ENCODE measurements at regions not wholly inside any gene's neighbourhood (a gene's known extent, or its start where the extent isn't known, plus 50 kb on each side); places are given as distances from the start of the nearest gene placed in this dataset.
A peak's percentile ranks its signal among the peaks of the same experiment; 100 is the strongest.

GRCh38 chr4:123343400-123344041 is 53.1 kb upstream of the SPRY1 start:
- DNase-seq (ENCODE audit: low read depth): peak; percentile 77

DNA sequence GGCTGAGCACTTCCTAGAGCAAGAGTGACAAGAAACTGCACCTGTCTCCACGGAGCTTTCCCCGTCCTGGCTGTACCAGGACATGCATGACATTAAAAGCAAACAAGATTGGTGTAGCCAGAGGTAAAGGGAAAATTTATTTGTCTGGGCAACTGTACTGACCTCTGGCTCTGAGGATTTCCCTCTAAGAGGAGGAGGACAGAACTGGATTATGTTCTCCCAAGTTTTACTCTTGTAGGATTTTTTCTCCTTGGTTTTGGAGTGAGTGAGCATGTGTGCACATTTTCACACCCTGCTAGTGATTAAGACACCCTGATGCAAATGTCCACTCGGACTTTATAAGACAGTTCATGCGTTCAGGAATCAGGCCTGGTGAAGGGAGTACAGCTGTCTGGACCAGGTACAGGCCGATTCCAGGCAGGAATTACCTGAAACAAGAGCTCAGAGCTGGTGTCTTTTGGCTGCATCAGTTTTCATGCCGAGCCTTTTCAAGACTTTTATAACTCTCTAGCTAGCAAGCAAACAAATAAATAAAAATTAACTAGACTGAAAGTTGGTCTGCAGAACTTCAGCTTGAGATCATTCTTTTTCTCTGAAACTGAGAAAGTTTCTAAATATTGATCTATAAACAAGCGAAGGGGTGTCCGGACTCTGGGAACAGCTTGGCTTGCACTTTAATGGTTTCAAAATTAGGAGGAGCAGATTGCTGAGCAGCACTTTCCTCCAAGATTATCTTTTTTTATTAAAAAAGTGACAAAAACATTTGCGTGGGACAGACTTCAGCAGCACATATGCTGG is 51.3 kb upstream of the SPRY1 start:
- H3K4me3 ChIP-seq (replicated peaks; ENCODE audit: low read depth, low read length): no peak overlapping the region
- DNase-seq (ENCODE audit: low read depth): no peak
- TF ChIP-seq, protein P1, sequence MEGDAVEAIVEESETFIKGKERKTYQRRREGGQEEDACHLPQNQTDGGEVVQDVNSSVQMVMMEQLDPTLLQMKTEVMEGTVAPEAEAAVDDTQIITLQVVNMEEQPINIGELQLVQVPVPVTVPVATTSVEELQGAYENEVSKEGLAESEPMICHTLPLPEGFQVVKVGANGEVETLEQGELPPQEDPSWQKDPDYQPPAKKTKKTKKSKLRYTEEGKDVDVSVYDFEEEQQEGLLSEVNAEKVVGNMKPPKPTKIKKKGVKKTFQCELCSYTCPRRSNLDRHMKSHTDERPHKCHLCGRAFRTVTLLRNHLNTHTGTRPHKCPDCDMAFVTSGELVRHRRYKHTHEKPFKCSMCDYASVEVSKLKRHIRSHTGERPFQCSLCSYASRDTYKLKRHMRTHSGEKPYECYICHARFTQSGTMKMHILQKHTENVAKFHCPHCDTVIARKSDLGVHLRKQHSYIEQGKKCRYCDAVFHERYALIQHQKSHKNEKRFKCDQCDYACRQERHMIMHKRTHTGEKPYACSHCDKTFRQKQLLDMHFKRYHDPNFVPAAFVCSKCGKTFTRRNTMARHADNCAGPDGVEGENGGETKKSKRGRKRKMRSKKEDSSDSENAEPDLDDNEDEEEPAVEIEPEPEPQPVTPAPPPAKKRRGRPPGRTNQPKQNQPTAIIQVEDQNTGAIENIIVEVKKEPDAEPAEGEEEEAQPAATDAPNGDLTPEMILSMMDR (IDR thresholded peaks at IDR 0.05; ENCODE audit: low read length, missing control alignments): no peak

More at GRCh38 chr4:123343400-123344041, 53.1 kb upstream of the SPRY1 start:
- TF ChIP-seq, protein P1 (IDR thresholded peaks at IDR 0.05; ENCODE audit: low read length, missing control alignments): no peak
- H3K4me3 ChIP-seq (replicated peaks; ENCODE audit: low read depth, low read length): no peak overlapping the region

GRCh38 chr4:123345935-123346300 is 50.7 kb upstream of the SPRY1 start:
- TF ChIP-seq, protein P1 (IDR thresholded peaks at IDR 0.05; ENCODE audit: low read length, missing control alignments): no peak
- no peak overlapping the region for H3K4me3 ChIP-seq (replicated peaks; ENCODE audit: low read depth, low read length)
- no peak for DNase-seq (ENCODE audit: low read depth)

- H3K4me3 ChIP-seq (replicated peaks; ENCODE audit: low read depth, low read length): no peak overlapping the region
- TF ChIP-seq, protein P1 (IDR thresholded peaks at IDR 0.05; ENCODE audit: low read length, missing control alignments): no peak
- no peak for DNase-seq (ENCODE audit: low read depth)
Observed at GRCh38 chr4:123346330-123346940, 50.2 kb upstream of the SPRY1 start.
